COLO668 (cell line): ENCODE measurements at regions not wholly inside any gene's neighbourhood (a gene's known extent, or its start where the extent isn't known, plus 50 kb on each side); places are given as distances from the start of the nearest gene placed in this dataset.

Experiments
- DNase-seq: peaks from one replicate; lab custom pipeline; 2025; ENCODE audit not compliant: unreplicated experiment; lab: John Stamatoyannopoulos, UW

DNA sequence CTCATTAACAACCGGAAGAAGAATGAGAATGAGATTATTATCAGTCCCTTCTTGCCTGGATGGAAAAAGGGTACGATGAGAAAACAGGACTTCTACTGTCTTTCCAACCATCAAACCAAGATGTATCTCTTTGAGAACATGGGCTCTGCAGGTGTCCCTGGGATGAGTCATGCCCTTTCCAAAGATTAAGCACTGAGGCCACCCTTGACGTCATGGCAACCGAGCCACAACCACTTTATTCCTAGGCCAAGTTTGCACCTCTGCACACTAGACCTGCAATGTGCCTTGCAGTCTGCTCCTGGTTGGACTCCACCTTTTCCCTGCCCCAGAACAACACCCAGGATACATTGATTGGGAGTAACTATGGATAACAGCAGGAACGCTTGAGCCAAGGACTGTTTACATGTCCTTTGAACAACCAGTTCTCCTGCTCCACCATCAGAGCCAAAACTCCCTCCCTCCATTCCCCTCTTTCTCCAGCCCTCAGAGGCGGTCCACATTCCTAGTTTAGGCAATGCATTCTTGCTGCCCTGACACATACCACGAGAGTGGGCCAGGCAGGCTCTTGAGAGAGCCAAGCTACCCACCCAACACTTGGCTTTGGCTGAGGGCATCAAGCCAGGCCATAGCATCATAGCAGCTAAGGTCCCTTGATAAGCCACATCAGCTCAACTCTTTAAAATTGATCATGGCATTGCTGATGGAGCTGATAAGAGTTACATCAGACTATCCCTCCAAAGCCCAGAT, 310.7 kb downstream of the TNS1 start:
- peak; percentile 33 for DNase-seq

DNA sequence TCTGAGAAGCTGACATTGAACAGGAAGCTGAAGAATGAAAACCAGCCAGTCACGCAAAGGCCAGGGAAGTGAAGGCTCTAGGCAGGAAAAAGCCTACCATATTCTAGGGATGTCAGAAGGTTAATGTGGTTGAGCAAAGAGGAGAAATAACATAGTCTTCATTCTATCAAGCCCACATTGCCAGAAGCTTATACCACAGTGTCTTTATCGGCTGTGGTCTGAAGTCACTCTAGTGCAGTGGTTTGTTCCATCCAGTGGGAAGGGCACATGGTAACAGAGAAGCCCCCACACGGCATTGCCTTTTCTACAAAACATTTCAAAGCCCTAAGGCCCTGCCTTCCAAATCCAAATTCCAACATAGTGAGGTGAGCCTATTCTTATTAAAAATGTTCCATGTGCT, 311.3 kb downstream of the TNS1 start:
- no peak for DNase-seq

DNA sequence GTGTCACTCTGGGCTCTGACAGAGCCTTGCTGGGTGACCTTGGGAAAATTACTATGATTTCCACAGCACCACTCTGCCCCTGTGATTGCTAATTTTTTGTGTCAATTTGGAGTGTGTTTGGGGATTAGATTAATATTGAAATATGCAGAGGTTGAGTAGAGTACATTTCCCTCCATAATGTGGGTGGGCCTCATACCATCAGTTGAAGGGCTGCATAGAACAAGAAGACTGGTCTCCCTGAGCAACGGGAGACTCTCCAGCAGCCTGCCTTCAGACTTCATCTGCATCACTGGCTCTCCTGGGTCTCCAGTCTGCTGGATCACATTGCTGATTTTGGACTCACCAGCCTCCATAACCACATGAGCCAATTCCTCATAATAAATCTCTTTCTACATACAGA, 313.7 kb downstream of the TNS1 start:
- DNase-seq: no peak

- DNase-seq: no peak
These were observed 314.3 kb downstream of the TNS1 start for GRCh38 chr2:217688494-217688893.

- DNase-seq: no peak
These were observed 315.0 kb downstream of the TNS1 start for GRCh38 chr2:217687771-217688170.

DNA sequence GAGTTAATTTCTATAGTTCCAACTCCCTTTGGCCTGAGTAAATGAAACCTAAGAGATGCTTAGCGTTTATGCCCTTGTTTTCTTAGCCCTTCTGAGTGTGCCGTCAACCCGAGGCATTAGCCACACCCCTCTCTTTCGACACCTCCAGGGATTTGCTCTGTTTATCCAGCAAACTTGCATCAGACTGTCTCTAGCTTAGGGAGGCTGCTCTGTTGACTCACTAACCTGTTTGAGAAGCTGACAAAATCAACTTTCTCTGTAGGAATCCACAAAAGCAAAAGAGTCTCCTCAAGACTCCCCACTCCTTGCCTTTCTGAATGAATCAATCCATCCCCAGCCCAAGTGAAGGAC, 317.6 kb downstream of the TNS1 start:
- DNase-seq: no peak

GRCh38 chr2:217684431-217685254, 318.2 kb downstream of the TNS1 start:
- no peak for DNase-seq

DNA sequence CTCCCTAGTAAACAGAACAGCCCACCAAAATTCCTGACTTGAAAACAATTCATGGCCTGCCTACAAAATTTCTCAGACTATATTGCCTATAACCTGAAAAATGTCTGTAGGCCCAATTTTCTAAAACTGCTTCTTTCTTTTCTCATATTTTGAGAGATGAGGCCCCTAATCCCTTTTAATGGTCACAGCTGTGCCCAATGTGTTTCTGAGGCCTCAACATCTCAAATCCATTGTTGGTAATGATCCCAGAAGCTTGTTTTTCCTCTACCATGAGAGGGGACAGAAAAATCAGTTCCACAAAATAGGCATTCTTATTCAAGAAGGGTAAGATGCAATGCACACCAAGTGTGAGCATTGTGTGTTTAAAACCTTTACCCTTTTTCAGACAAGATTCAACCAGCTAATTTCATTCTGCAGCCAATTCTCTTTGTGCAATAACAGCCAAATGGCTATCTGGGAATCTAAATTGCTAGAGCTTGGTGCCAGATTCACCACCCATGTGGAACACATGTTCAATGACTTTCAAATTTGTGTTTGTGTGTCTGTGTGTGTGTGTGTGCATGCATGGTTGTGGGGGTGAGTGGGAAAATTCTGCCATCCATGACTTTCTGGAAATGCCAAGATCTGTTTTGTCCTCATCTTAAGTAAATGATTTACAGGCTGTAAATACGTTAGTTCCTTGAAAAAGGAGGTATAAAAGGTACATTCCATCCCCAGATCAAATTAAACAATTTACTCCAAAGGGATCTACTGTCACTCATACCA, 319.5 kb downstream of the TNS1 start:
- DNase-seq: no peak

DNA sequence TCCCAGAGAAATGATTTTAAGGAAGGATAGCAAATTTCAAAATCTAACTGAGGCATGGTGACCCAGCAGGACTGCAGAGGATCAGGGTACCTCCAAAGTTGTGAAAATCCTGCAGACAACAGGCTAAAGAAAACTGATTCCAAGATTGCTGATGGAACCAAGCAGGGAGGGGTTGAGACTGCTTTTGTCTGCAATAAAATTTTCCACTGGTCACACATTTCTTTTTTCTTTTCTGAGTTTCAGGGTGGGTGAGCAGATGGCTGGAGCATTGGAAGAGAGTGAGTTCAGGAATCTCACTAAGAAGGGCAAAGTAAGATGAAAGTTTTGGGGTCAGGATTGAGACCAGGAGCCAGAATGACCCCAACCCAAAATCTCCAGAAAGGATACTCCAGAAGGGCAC, 321.0 kb downstream of the TNS1 start:
- DNase-seq: no peak

- no peak for DNase-seq
These were observed 322.4 kb downstream of the TNS1 start for GRCh38 chr2:217680381-217680780.

DNA sequence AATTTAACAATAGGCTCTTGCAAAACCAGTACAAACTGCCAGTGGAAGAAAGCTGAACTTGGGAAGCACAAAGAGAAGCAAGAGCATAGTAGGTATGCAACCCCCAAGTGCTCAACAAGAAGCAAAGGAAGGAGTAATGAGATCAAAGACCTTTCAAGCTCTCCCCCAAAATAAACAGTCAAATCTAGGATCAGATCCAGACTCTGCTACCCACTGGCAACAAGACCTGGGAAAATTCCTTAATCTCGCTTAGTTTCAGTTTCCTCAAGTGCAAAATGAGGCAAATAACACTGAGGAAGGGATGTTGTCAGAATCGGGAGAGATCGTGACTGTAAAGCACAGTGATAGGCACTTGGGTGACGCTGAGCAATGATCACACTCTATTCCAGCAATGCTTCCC, 329.2 kb downstream of the TNS1 start:
- no peak for DNase-seq

DNA sequence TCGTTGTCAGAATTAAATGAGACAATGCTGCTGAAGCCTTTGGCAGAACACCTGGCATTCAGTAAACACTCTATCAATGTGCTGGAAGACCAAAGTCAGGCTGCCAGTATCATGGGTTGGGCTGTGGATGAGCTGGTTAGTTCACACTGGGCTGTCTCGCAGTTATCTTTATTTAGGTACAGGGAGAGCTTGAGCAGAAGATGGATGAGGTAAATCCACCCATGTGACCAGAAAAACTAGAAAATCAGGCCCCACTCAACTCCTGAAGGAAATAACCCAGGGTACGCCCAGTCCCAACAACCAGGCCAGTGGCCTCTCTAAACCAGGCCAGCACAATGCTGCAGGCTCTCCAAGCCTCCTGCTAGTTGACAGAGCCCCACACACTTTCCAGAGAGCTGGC, 330.3 kb downstream of the TNS1 start:
- no peak for DNase-seq

DNA sequence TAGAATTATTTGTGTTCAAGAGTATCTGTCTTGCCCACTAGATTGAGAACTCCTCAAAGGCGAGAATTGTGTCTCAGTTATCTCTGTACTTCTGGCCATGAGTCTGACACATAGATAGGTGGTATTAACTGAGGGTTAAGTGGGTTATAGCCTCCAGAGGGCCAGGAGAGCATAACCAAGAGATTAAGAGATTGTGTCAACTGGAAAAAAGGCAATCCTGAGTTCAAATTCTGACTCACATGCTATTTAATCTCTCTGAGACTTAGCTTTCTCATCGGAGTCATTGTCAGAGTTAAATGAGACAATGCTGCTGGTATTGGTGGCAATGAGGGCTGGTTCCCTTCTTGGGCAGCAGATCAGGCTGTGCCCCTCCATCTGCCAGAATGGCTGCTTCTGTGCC, 330.9 kb downstream of the TNS1 start:
- no peak for DNase-seq

- DNase-seq: no peak
These were observed 331.7 kb downstream of the TNS1 start for GRCh38 chr2:217671075-217671474.

GRCh38 chr2:217669831-217670230, 333.0 kb downstream of the TNS1 start:
- no peak for DNase-seq

- DNase-seq: no peak
These were observed 335.3 kb downstream of the TNS1 start for GRCh38 chr2:217667512-217667911.

DNA sequence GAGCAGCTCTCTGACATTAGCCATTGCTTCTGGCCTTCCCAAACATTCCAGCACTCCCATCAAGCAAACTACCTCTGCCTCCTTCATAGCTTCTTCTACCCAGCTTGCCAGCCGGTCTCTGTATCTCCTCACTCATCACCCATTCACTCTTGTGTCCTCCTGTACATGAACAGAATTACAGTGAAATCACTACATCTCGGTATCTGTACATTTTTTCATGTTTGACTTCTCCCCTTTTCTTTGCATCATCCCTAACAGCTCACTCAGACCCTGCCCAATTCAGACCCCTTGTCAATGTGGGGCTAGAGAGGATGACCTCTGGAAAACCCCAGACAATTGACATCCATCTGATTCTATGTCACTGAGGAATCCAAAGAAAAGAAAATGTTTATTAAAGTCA, 335.8 kb downstream of the TNS1 start:
- DNase-seq: no peak

DNA sequence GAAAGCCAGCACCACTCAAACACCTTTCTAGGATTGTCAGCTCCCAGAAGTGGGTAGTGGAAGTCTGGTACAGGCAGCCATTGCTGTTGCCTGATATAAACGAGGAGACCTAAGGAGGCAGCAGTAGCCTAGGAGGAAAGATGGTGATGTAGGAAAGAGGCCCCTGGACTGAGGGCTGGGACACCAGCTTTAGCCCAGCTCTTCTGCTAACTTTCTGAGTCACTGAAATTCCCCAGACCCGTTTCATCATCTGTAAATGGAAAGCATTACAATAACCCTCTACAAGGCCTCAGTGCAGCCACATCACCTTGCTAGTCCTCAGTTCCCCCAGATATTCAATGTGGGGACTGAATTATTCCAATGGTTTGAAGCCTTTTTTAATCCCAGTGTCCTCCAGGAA, 336.5 kb downstream of the TNS1 start:
- no peak for DNase-seq

DNA sequence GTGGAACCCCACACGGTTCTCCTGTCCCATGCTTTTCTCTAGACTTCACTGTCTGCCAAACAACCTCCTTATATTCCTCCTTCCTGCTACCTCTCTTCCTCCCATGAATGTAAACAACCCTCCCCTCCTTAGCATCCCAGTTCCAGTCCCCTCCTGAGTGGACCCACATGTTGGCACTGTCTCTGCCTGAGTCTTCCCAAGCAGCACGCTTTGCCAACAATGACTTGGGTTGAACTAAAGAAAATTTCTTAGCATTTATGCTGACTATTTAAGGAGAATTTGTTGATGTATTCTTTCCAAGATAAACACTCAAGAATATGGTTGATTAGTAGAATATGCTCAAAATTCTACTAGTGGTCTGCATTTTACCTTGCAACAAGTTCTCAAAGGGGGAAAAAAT, 338.0 kb downstream of the TNS1 start:
- DNase-seq: no peak

DNA sequence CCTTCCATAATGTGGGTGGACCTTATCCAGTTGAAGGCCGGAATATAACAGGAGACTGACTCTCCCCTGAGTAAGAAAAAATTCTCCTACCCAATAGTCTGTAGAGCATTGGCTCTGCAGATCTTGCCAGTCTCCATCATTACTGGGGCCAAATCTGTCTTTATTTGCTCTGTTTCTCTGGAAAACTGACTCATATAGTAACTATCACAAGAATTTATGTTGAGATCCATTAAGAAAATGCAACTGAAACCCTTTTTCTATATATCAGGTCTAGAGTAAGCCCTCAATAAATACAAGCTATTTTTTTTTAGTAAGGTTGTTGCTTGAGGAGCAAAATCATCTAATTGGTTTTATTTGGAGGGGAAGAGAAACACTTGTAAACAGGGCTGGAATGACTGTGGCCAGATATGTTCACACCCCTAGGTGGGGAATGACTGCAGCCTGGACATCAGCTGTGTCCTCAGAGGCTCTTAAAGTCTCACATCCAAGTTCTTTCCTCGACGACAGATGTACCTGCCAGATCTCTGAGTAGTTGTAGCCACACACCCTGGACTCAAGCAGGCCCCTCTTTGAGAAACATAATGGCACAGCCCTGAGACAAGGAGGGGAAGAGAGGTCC, 339.7 kb downstream of the TNS1 start:
- DNase-seq: no peak

DNA sequence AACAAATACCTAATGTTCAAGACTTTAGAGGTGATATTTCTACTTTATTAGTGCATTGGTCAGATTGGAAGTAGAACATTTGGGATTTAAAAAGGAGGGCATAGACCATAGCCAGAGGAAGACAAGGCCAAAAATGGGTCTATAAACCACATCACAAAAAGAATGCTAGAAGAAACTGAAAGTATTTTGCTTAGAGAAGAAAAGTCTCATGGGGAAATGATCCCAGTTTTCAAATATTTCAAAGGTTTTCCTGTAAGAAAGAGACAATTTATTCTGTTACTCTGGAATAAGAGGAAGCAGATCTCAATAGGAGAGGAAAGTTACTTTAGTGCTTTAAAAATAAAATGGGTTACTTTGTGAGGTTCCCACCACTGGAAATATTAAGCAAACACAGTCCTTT, 341.4 kb downstream of the TNS1 start:
- no peak for DNase-seq

DNA sequence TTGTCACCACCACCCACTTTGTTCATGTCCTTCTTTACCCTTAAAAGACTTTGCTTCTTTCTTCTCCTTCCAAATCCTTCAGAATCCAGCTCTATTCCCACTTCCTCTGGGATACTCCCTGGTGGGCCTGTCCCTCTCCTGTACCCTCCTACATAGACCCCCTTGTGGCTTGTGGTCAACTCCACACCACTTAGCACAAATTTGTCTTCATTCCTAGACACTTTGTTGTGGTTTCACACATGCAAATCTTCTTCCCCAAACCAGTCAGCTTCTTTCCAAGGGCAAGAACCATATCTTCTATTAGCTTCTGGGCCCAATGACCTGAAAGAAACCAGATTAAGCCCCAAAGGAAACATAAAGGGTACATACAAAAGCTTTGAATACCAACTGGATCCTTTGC, 342.4 kb downstream of the TNS1 start:
- DNase-seq: no peak
